Hepatocyte (in vitro differentiated cells): ENCODE measurements at regions not wholly inside any gene's neighbourhood (a gene's known extent, or its start where the extent isn't known, plus 50 kb on each side); places are given as distances from the start of the nearest gene placed in this dataset.

Experiments
- EZH2 ChIP-seq: fragments of 200-600 bp; sonication (generic); IDR thresholded peaks from 2 replicates; pipeline ENCODE4 v1.6.1; 2016; ENCODE audit warnings: antibody characterized with exemption, mild to moderate bottlenecking, borderline replicate concordance
- TF ChIP-seq, protein P1 (sequence below): fragments of 200-600 bp; sonication (generic); IDR thresholded peaks from 2 replicates; pipeline ENCODE4 v1.5.1; 2016; ENCODE audit warnings: antibody characterized with exemption, mild to moderate bottlenecking; ENCODE audit not compliant: poor library complexity

GRCh38 chr14:55897031-55897430 lies 221.2 kb upstream of the PELI2 start:
- TF ChIP-seq EZH2: no peak
- TF ChIP-seq, protein P1, sequence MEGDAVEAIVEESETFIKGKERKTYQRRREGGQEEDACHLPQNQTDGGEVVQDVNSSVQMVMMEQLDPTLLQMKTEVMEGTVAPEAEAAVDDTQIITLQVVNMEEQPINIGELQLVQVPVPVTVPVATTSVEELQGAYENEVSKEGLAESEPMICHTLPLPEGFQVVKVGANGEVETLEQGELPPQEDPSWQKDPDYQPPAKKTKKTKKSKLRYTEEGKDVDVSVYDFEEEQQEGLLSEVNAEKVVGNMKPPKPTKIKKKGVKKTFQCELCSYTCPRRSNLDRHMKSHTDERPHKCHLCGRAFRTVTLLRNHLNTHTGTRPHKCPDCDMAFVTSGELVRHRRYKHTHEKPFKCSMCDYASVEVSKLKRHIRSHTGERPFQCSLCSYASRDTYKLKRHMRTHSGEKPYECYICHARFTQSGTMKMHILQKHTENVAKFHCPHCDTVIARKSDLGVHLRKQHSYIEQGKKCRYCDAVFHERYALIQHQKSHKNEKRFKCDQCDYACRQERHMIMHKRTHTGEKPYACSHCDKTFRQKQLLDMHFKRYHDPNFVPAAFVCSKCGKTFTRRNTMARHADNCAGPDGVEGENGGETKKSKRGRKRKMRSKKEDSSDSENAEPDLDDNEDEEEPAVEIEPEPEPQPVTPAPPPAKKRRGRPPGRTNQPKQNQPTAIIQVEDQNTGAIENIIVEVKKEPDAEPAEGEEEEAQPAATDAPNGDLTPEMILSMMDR: no peak
